Stimulated activated naive CD8-positive, alpha-beta T cell treated with anti-CD3 and anti-CD28 coated beads, Interleukin-15, amount 100 ng/mL, for 72 hours (primary cell): ENCODE measurements at regions not wholly inside any gene's neighbourhood (a gene's known extent, or its start where the extent isn't known, plus 50 kb on each side); places are given as distances from the start of the nearest gene placed in this dataset.

Source experiments
- ATAC-seq: fragments of 150-1000 bp; cut with Tn5 transposase; 2 replicates; pipeline ENCODE4 v1.10.0; 2021; ENCODE audit warnings: mild to moderate bottlenecking, moderate library complexity
- DNase-seq, 2 donors: peaks; one replicate each; pipeline ENCODE4 v3.0.0; 2021 to 2022
- H3K27ac Mint-ChIP-seq, 2 donors: one replicate each; pipeline ENCODE4 v1.8.0; 2022; ENCODE audit warnings: mild to moderate bottlenecking in 2 of 2, mixed read lengths in 2 of 2, moderate library complexity in 2 of 2
- H3K27me3 Mint-ChIP-seq: one replicate; pipeline ENCODE4 v1.8.0; 2022; ENCODE audit warnings: mixed read lengths
- H3K4me1 Mint-ChIP-seq: one replicate; pipeline ENCODE4 v1.8.0; 2022; ENCODE audit warnings: mild to moderate bottlenecking, mixed read lengths
- H3K4me3 Mint-ChIP-seq, 2 donors: one replicate each; pipeline ENCODE4 v1.8.0; 2022; ENCODE audit warnings: mild to moderate bottlenecking in 2 of 2, mixed read lengths in 2 of 2, moderate library complexity in 1 of 2
- H3K9me3 Mint-ChIP-seq, 2 donors: one replicate each; pipeline ENCODE4 v1.8.0; 2022; ENCODE audit warnings: mixed read lengths in 2 of 2

GRCh38 chr1:30325085-30325935 is 398.1 kb downstream of the MATN1 start:
- ATAC-seq, result no peak
- Mint-ChIP-seq H3K27ac (no peak overlapping the region), H3K4me1 (no peaks in the 10 kb centered on the region), H3K4me3 (no peak overlapping the region), H3K9me3 (no peaks in the 10 kb centered on the region), H3K27me3 (peaks cover 5% of the 10 kb centered on the region)
- no peak for DNase-seq

- no peak for DNase-seq
- no peak for ATAC-seq
- Mint-ChIP-seq H3K4me1 (no peaks in the 10 kb centered on the region), H3K9me3 (no peaks in the 10 kb centered on the region), H3K27ac (peak overlapping the region in 1 of 2 donors; percentile 76), H3K4me3 (no peak overlapping the region), H3K27me3 (peaks cover 14% of the 10 kb centered on the region)
These were observed 398.9 kb downstream of the MATN1 start for GRCh38 chr1:30324251-30325084.

- ATAC-seq (no peak), DNase-seq (no peak)
- no peak overlapping the region for H3K4me3 Mint-ChIP-seq
- H3K9me3 Mint-ChIP-seq, result no peaks in the 10 kb centered on the region
- peaks cover 17% of the 10 kb centered on the region for H3K27me3 Mint-ChIP-seq
- no peaks in the 10 kb centered on the region for H3K4me1 Mint-ChIP-seq
- no peak overlapping the region for H3K27ac Mint-ChIP-seq
These were observed 399.5 kb downstream of the MATN1 start for GRCh38 chr1:30323841-30324240.

- no peak overlapping the region for H3K4me3 Mint-ChIP-seq
- H3K9me3 Mint-ChIP-seq, result no peaks in the 10 kb centered on the region
- no peak for ATAC-seq
- DNase-seq, result no peak
- H3K4me1 Mint-ChIP-seq, result no peaks in the 10 kb centered on the region
- no peak overlapping the region for H3K27ac Mint-ChIP-seq
- H3K27me3 Mint-ChIP-seq, result peaks cover 21% of the 10 kb centered on the region
These were observed 400.0 kb downstream of the MATN1 start for GRCh38 chr1:30323352-30323751.

GRCh38 chr1:30322859-30323257 is 400.5 kb downstream of the MATN1 start:
- no peaks in the 10 kb centered on the region for H3K9me3 Mint-ChIP-seq

GRCh38 chr1:30321996-30322858 is 401.2 kb downstream of the MATN1 start:
- H3K27ac Mint-ChIP-seq, result no peak overlapping the region
- no peak for DNase-seq
- no peaks in the 10 kb centered on the region for H3K9me3 Mint-ChIP-seq
- no peak for ATAC-seq
- H3K4me1 Mint-ChIP-seq, result no peaks in the 10 kb centered on the region
- H3K4me3 Mint-ChIP-seq, result no peak overlapping the region
- peaks cover 33% of the 10 kb centered on the region for H3K27me3 Mint-ChIP-seq

More at GRCh38 chr1:30322859-30323257, 400.5 kb downstream of the MATN1 start:
- Mint-ChIP-seq H3K27me3 (peaks cover 26% of the 10 kb centered on the region), H3K27ac (no peak overlapping the region), H3K4me3 (no peak overlapping the region), H3K4me1 (no peaks in the 10 kb centered on the region)
- no peak for ATAC-seq
- DNase-seq, result no peak

- Mint-ChIP-seq H3K4me3 (no peak overlapping the region), H3K27me3 (peaks cover 40% of the 10 kb centered on the region), H3K4me1 (no peaks in the 10 kb centered on the region), H3K27ac (no peak overlapping the region), H3K9me3 (no peaks in the 10 kb centered on the region)
- DNase-seq, result no peak
- ATAC-seq, result no peak
These were observed 402.0 kb downstream of the MATN1 start for GRCh38 chr1:30321246-30321910.

- Mint-ChIP-seq H3K4me3 (no peak overlapping the region), H3K9me3 (no peaks in the 10 kb centered on the region), H3K27ac (no peak overlapping the region), H3K27me3 (peaks cover 49% of the 10 kb centered on the region), H3K4me1 (no peaks in the 10 kb centered on the region)
- no peak for ATAC-seq
- DNase-seq, result no peak
These were observed 402.8 kb downstream of the MATN1 start for GRCh38 chr1:30320581-30320890.

GRCh38 chr1:30319765-30320580 is 403.4 kb downstream of the MATN1 start:
- Mint-ChIP-seq H3K9me3 (no peaks in the 10 kb centered on the region), H3K27ac (peak overlapping the region in 1 of 2 donors; percentile 5), H3K27me3 (peaks cover 52% of the 10 kb centered on the region), H3K4me1 (no peaks in the 10 kb centered on the region), H3K4me3 (no peak overlapping the region)
- DNase-seq (no peak), ATAC-seq (no peak)

- H3K27ac Mint-ChIP-seq, result peak overlapping the region in 1 of 2 donors; percentile 9
- no peak overlapping the region for H3K4me3 Mint-ChIP-seq
- ATAC-seq, result no peak
- H3K9me3 Mint-ChIP-seq, result no peaks in the 10 kb centered on the region
- no peak for DNase-seq
- H3K4me1 Mint-ChIP-seq, result no peaks in the 10 kb centered on the region
- H3K27me3 Mint-ChIP-seq, result peaks cover 61% of the 10 kb centered on the region
These were observed 404.3 kb downstream of the MATN1 start for GRCh38 chr1:30318864-30319718.

- no peaks in the 10 kb centered on the region for H3K9me3 Mint-ChIP-seq
- no peak overlapping the region for H3K4me3 Mint-ChIP-seq
- ATAC-seq (no peak), DNase-seq (no peak)
- H3K4me1 Mint-ChIP-seq, result no peaks in the 10 kb centered on the region
- H3K27ac Mint-ChIP-seq, result peak overlapping the region in 1 of 2 donors; percentile 9
- peaks cover 64% of the 10 kb centered on the region for H3K27me3 Mint-ChIP-seq
These were observed 405.0 kb downstream of the MATN1 start for GRCh38 chr1:30318413-30318812.

GRCh38 chr1:30317921-30318320 is 405.5 kb downstream of the MATN1 start:
- H3K27me3 Mint-ChIP-seq, result peaks cover 64% of the 10 kb centered on the region
- H3K4me1 Mint-ChIP-seq, result no peaks in the 10 kb centered on the region
- H3K9me3 Mint-ChIP-seq, result no peaks in the 10 kb centered on the region
- ATAC-seq (no peak), DNase-seq (no peak)
- no peak overlapping the region for H3K4me3 Mint-ChIP-seq
- H3K27ac Mint-ChIP-seq, result no peak overlapping the region

- Mint-ChIP-seq H3K27me3 (peaks cover 64% of the 10 kb centered on the region), H3K9me3 (no peaks in the 10 kb centered on the region), H3K27ac (no peak overlapping the region)
These were observed 407.3 kb downstream of the MATN1 start for GRCh38 chr1:30316056-30316455.

More at GRCh38 chr1:30316056-30316455, 407.3 kb downstream of the MATN1 start:
- Mint-ChIP-seq H3K4me3 (no peak overlapping the region), H3K4me1 (no peaks in the 10 kb centered on the region)
- no peak for DNase-seq
- ATAC-seq, result no peak
